DMS 273 (cell line): ENCODE measurements at regions not wholly inside any gene's neighbourhood (a gene's known extent, or its start where the extent isn't known, plus 50 kb on each side); places are given as distances from the start of the nearest gene placed in this dataset.
"Not testable (repeated sequence)": the region's sequence is repeated elsewhere in the genome, so short reads cannot be mapped to it uniquely, and the experiment has no call there.

Experiments
- DNase-seq: peaks from one replicate; lab custom pipeline; 2025; ENCODE audit not compliant: unreplicated experiment; lab: John Stamatoyannopoulos, UW

- peak; percentile 75 for DNase-seq
These were observed 58.6 kb upstream of the SHISA6 start for GRCh38 chr17:11182430-11182829.

GRCh38 chr17:11178581-11178980, 62.4 kb upstream of the SHISA6 start:
- peak; percentile 72 for DNase-seq

GRCh38 chr17:11177340-11177739, 63.7 kb upstream of the SHISA6 start:
- no peak for DNase-seq

GRCh38 chr17:11176549-11176948, 64.5 kb upstream of the SHISA6 start:
- no peak for DNase-seq

GRCh38 chr17:11170881-11171280, 70.1 kb upstream of the SHISA6 start:
- no peak for DNase-seq

- no peak for DNase-seq
These were observed 89.1 kb upstream of the SHISA6 start for GRCh38 chr17:11151818-11152425.

GRCh38 chr17:11150906-11151511, 90.0 kb upstream of the SHISA6 start:
- DNase-seq = not testable (repeated sequence)

GRCh38 chr17:11144358-11145233, 96.4 kb upstream of the SHISA6 start:
- peak; percentile 72 for DNase-seq

- no peak for DNase-seq
These were observed 98.8 kb upstream of the SHISA6 start for GRCh38 chr17:11142231-11142630.

- DNase-seq = peak; percentile 23
These were observed 100.5 kb upstream of the SHISA6 start for GRCh38 chr17:11140501-11140900.

- peak; percentile 70 for DNase-seq
These were observed 101.0 kb upstream of the SHISA6 start for GRCh38 chr17:11140043-11140442.

- no peak for DNase-seq
These were observed 103.0 kb upstream of the SHISA6 start for GRCh38 chr17:11138023-11138422.

- DNase-seq = no peak
These were observed 105.2 kb upstream of the SHISA6 start for GRCh38 chr17:11135819-11136218.

- DNase-seq = no peak
These were observed 110.6 kb upstream of the SHISA6 start for GRCh38 chr17:11130367-11130766.

GRCh38 chr17:11122908-11123307, 118.1 kb upstream of the SHISA6 start:
- DNase-seq = peak; percentile 8

GRCh38 chr17:11121341-11121985, 119.5 kb upstream of the SHISA6 start:
- peak; percentile 26 for DNase-seq

- no peak for DNase-seq
These were observed 131.9 kb upstream of the SHISA6 start for GRCh38 chr17:11109106-11109505.

GRCh38 chr17:11105141-11105540, 135.9 kb upstream of the SHISA6 start:
- peak; percentile 64 for DNase-seq

- DNase-seq = peak; percentile 22
These were observed 143.9 kb upstream of the SHISA6 start for GRCh38 chr17:11097121-11097520.

- no peak for DNase-seq
These were observed 146.7 kb upstream of the SHISA6 start for GRCh38 chr17:11094331-11094730.

GRCh38 chr17:11086646-11087340, 154.2 kb upstream of the SHISA6 start:
- no peak for DNase-seq
